LNCAP (cell line): ENCODE measurements at regions not wholly inside any gene's neighbourhood (a gene's known extent, or its start where the extent isn't known, plus 50 kb on each side); places are given as distances from the start of the nearest gene placed in this dataset.

Experiments used
- TF ChIP-seq, protein P1 (sequence below): fragments of 450-650 bp; IDR thresholded peaks from 2 replicates; pipeline ENCODE4 v1.5.1; 2017; ENCODE audit warnings: mild to moderate bottlenecking

DNA sequence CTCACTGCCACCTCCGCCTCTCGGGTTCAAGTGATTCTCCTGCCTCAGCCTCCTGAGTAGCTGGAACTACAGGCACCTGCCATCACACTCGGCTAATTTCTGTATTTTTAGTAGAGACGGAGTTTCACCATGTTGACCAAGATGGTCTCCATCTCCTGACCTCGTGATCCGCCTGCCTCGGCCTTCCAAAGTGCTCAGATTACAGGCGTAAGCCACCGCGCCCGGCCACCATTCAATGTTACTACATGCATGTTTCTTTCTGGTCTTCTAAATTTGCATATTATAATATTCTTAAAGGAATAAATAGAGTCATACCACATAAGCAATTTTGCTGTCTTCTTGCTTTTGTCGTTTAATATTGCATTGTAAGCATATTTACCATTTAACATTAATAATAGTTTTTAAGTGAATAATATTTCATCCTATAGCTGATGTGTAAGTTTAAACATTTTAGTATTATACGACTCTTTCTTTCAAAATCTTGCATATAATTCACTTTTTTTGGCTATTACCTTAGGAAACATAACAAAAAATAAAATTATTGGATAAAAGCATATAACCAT is 1270.4 kb downstream of the ADGRL3 start:
- TF ChIP-seq, protein P1, sequence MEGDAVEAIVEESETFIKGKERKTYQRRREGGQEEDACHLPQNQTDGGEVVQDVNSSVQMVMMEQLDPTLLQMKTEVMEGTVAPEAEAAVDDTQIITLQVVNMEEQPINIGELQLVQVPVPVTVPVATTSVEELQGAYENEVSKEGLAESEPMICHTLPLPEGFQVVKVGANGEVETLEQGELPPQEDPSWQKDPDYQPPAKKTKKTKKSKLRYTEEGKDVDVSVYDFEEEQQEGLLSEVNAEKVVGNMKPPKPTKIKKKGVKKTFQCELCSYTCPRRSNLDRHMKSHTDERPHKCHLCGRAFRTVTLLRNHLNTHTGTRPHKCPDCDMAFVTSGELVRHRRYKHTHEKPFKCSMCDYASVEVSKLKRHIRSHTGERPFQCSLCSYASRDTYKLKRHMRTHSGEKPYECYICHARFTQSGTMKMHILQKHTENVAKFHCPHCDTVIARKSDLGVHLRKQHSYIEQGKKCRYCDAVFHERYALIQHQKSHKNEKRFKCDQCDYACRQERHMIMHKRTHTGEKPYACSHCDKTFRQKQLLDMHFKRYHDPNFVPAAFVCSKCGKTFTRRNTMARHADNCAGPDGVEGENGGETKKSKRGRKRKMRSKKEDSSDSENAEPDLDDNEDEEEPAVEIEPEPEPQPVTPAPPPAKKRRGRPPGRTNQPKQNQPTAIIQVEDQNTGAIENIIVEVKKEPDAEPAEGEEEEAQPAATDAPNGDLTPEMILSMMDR, result no peak

DNA sequence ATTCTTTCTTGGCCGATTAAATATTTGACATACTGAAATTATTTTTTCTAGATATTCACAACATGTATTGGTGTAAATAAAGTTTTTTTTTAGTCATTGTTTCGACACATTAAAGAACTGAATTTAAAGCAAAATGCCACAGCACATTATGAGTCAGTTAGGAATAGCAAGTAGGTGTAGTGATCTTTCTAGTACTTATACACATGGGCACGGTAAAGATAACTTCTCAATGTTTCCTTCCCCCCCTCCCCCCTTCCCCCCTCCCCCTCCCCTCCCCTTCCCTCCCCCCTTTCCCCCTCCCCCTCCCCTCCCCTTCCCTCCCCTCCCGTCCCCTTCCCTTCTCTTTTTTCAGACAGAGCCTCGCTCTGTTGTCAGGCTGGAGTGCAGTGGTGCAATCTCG is 1269.9 kb downstream of the ADGRL3 start:
- TF ChIP-seq, protein P1, result no peak

DNA sequence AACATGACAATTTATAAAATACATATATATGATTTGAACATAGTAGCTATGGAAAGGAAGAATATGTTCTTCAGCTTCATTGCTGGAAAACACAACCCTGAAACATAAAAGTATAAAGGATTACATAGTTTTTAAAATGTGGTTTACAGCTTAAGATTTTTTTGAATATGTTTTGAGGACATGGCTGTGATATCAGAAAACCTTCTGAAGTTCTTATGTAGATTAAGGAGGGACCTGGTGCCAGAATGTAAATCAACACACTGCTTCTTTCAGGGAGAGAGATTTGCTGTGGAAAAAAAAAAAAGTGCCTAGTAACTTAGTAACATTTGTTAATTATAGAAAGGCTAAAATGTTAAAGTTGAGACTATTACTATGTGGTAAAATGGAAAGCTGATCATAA is 1261.8 kb downstream of the ADGRL3 start:
- TF ChIP-seq, protein P1, result no peak

GRCh38 chr4:62460329-62460728 is 1260.2 kb downstream of the ADGRL3 start:
- TF ChIP-seq, protein P1, result no peak

DNA sequence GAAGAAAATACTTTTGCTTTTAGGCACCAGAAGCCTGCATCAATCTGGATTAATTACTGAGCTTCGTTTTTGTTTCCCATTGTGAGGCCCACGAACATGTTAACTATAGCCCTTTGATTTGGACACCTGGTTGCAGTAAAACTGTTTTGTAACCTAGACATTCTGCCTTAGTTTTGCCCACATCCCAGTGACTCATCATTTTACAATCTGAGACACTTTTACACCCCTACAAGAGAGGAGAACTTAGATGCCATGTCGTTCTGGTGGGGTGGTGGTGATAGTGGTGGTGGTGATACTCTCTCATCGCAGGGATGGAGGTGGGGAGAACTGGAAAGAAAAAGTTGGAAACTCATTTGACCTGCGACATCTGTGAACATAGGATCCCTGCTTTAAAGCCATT is 1257.2 kb downstream of the ADGRL3 start:
- TF ChIP-seq, protein P1, result no peak

- TF ChIP-seq, protein P1, result no peak
Measured at GRCh38 chr4:62455871-62456270, 1255.7 kb downstream of the ADGRL3 start.

DNA sequence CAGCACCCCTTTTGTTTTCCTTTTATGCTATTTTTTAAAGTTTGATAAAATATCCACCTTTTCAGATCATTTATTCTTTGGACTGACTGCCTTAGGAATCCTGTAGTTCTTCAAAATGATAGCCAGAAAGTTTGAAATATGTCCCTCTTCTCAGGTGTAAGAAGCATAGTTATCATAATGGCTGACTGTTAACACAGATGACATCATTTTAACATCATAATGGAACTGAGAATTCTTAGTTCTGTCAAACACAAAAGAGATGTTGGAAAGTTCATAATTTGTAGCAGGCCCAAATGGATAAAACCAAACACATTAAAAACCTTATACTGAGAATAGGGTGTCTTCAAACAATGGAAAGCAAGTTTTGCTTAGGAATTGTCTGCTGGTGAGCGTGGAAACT is 1254.4 kb downstream of the ADGRL3 start:
- TF ChIP-seq, protein P1, result no peak

- TF ChIP-seq, protein P1, result no peak
Measured at GRCh38 chr4:62450740-62451139, 1250.6 kb downstream of the ADGRL3 start.
